ENCODE measurements at regions not wholly inside any gene's neighbourhood (a gene's known extent, or its start where the extent isn't known, plus 50 kb on each side); places are given as distances from the start of the nearest gene placed in this dataset.

DNA sequence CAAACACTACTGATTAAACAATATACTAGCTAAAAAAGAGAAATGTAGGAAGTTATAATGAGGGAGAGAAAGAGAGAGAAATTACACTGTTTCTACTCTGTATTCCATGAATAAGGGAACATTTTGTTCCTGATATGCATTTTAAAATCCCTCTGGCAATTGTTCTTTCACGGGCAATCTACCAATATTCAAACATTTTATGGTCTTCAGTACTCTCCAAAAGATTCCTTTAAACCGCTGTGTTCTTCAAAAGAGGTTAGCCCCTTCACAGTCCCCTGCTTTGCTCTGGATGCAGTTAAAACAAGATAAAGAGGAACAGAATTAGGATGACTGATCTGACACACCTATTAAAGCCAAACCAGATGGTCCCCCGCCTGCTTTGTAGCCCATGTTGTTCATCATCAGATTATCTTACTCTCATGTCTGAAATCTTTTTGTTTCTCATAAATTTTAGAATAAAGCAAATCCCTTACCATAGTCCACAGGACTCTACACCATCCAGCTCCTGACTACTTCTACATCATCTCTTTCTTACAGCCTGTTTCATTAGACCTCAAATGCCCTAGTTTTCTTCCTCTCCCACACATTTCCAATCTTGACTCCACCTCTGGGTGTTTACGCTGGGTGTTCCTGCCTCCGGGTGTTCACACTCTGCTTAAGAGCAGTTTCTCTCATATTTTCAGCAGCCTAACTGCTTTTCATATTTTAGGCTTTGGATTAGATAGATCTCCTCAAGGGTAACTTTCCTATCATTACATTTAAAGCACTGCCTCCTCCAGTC is 399.7 kb downstream of the COL12A1 start:
- no peaks in the 10 kb centered on the region for H3K4me1 ChIP-seq (ENCODE audit: control insufficient read depth in 2 of 2, insufficient read depth in 2 of 2, low read length in 2 of 2)
- H3K27ac ChIP-seq (ENCODE audit: low read depth in 2 of 2, low read length in 2 of 2): no peak overlapping the region
- no peaks in the 10 kb centered on the region for H3K36me3 ChIP-seq (ENCODE audit: control insufficient read depth in 2 of 2, insufficient read depth in 2 of 2, low read length in 2 of 2)
- no peak overlapping the region for H3K4me3 ChIP-seq (ENCODE audit: low read length in 2 of 2)
- H3K9me3 ChIP-seq (ENCODE audit: control insufficient read depth in 2 of 2, low read length in 2 of 2): no peaks in the 10 kb centered on the region
- no peak overlapping the region for H3K9ac ChIP-seq (ENCODE audit: low read depth in 1 of 2, low read length in 2 of 2)
- H3K27me3 ChIP-seq (ENCODE audit: control insufficient read depth in 2 of 2, insufficient read depth in 2 of 2, low read length in 2 of 2): no peaks in the 10 kb centered on the region

DNA sequence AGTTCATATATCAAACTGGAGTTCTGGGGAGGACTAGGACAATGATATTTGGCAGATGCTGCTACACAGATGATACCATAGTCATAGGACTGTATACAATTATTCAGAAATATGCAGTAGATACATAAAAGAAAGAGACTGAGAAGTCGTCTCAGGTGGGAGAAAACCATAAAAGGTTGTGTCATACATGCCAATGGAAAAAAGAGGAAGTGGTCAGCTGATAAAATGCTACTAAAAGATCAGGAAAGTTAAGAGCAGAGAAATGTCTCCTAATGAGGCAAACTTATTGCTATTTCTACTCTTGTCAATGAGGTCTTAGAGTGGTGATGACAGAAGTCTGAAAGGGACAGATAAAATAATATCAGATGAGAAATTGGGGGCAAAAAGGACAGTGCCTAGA is 407.6 kb downstream of the COL12A1 start:
- Histone ChIP-seq H3K9ac (ENCODE audit: low read depth in 1 of 2, low read length in 2 of 2) (no peak overlapping the region), H3K4me3 (ENCODE audit: low read length in 2 of 2) (no peak overlapping the region), H3K9me3 (ENCODE audit: control insufficient read depth in 2 of 2, low read length in 2 of 2) (no peaks in the 10 kb centered on the region), H3K27me3 (ENCODE audit: control insufficient read depth in 2 of 2, insufficient read depth in 2 of 2, low read length in 2 of 2) (no peaks in the 10 kb centered on the region), H3K27ac (ENCODE audit: low read depth in 2 of 2, low read length in 2 of 2) (no peak overlapping the region), H3K36me3 (ENCODE audit: control insufficient read depth in 2 of 2, insufficient read depth in 2 of 2, low read length in 2 of 2) (no peaks in the 10 kb centered on the region), H3K4me1 (ENCODE audit: control insufficient read depth in 2 of 2, insufficient read depth in 2 of 2, low read length in 2 of 2) (no peaks in the 10 kb centered on the region)

DNA sequence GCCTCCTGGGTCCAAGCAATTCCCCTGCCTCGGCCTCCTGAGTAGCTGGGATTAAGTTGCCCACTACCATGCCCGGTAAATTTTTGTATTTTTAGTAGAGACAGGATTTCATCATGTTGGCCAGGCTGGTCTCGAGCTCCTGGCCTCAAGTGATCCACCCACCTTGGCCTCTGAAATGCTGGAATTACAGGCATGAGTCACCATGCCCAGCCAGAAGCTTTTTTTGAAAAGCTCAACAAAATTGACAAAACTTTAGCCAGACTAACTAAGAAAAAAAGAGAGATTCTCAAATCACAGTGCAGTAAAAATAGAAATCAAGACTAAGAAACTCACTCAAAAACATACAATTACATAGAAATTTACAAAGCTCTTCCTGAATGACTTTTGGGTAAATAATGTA is 420.6 kb downstream of the COL12A1 start:
- Histone ChIP-seq H3K4me1 (ENCODE audit: control insufficient read depth in 2 of 2, insufficient read depth in 2 of 2, low read length in 2 of 2) (no peaks in the 10 kb centered on the region), H3K9me3 (ENCODE audit: control insufficient read depth in 2 of 2, low read length in 2 of 2) (peaks cover 0 to 2% of the 10 kb centered on the region in 2 donors), H3K27me3 (ENCODE audit: control insufficient read depth in 2 of 2, insufficient read depth in 2 of 2, low read length in 2 of 2) (no peaks in the 10 kb centered on the region), H3K36me3 (ENCODE audit: control insufficient read depth in 2 of 2, insufficient read depth in 2 of 2, low read length in 2 of 2) (no peaks in the 10 kb centered on the region), H3K4me3 (ENCODE audit: low read length in 2 of 2) (no peak overlapping the region), H3K27ac (ENCODE audit: low read depth in 2 of 2, low read length in 2 of 2) (no peak overlapping the region), H3K9ac (ENCODE audit: low read depth in 1 of 2, low read length in 2 of 2) (no peak overlapping the region)

GRCh38 chr6:74782346-74782745 is 423.5 kb downstream of the COL12A1 start:
- H3K27ac ChIP-seq (ENCODE audit: low read depth in 2 of 2, low read length in 2 of 2): no peak overlapping the region
- H3K4me1 ChIP-seq (ENCODE audit: control insufficient read depth in 2 of 2, insufficient read depth in 2 of 2, low read length in 2 of 2): no peaks in the 10 kb centered on the region
- no peak overlapping the region for H3K4me3 ChIP-seq (ENCODE audit: low read length in 2 of 2)
- no peak overlapping the region for H3K9ac ChIP-seq (ENCODE audit: low read depth in 1 of 2, low read length in 2 of 2)
- H3K9me3 ChIP-seq (ENCODE audit: control insufficient read depth in 2 of 2, low read length in 2 of 2): peaks cover 0 to 2% of the 10 kb centered on the region in 2 donors
- H3K27me3 ChIP-seq (ENCODE audit: control insufficient read depth in 2 of 2, insufficient read depth in 2 of 2, low read length in 2 of 2): no peaks in the 10 kb centered on the region
- H3K36me3 ChIP-seq (ENCODE audit: control insufficient read depth in 2 of 2, insufficient read depth in 2 of 2, low read length in 2 of 2): no peaks in the 10 kb centered on the region

- Histone ChIP-seq H3K27me3 (ENCODE audit: control insufficient read depth in 2 of 2, insufficient read depth in 2 of 2, low read length in 2 of 2) (no peaks in the 10 kb centered on the region), H3K9me3 (ENCODE audit: control insufficient read depth in 2 of 2, low read length in 2 of 2) (peaks cover 0 to 2% of the 10 kb centered on the region in 2 donors), H3K9ac (ENCODE audit: low read depth in 1 of 2, low read length in 2 of 2) (no peak overlapping the region), H3K27ac (ENCODE audit: low read depth in 2 of 2, low read length in 2 of 2) (no peak overlapping the region), H3K4me1 (ENCODE audit: control insufficient read depth in 2 of 2, insufficient read depth in 2 of 2, low read length in 2 of 2) (no peaks in the 10 kb centered on the region), H3K36me3 (ENCODE audit: control insufficient read depth in 2 of 2, insufficient read depth in 2 of 2, low read length in 2 of 2) (no peaks in the 10 kb centered on the region), H3K4me3 (ENCODE audit: low read length in 2 of 2) (no peak overlapping the region)
Measured at GRCh38 chr6:74780831-74781230, 425.0 kb downstream of the COL12A1 start.

- Histone ChIP-seq H3K9me3 (ENCODE audit: control insufficient read depth in 2 of 2, low read length in 2 of 2) (no peaks in the 10 kb centered on the region), H3K9ac (ENCODE audit: low read depth in 1 of 2, low read length in 2 of 2) (no peak overlapping the region), H3K36me3 (ENCODE audit: control insufficient read depth in 2 of 2, insufficient read depth in 2 of 2, low read length in 2 of 2) (no peaks in the 10 kb centered on the region), H3K4me3 (ENCODE audit: low read length in 2 of 2) (no peak overlapping the region), H3K4me1 (ENCODE audit: control insufficient read depth in 2 of 2, insufficient read depth in 2 of 2, low read length in 2 of 2) (no peaks in the 10 kb centered on the region), H3K27me3 (ENCODE audit: control insufficient read depth in 2 of 2, insufficient read depth in 2 of 2, low read length in 2 of 2) (no peaks in the 10 kb centered on the region), H3K27ac (ENCODE audit: low read depth in 2 of 2, low read length in 2 of 2) (no peak overlapping the region)
Measured at GRCh38 chr6:74768738-74769137, 437.1 kb downstream of the COL12A1 start.

- Histone ChIP-seq H3K4me1 (ENCODE audit: control insufficient read depth in 2 of 2, insufficient read depth in 2 of 2, low read length in 2 of 2) (no peaks in the 10 kb centered on the region), H3K27me3 (ENCODE audit: control insufficient read depth in 2 of 2, insufficient read depth in 2 of 2, low read length in 2 of 2) (no peaks in the 10 kb centered on the region), H3K4me3 (ENCODE audit: low read length in 2 of 2) (no peak overlapping the region), H3K27ac (ENCODE audit: low read depth in 2 of 2, low read length in 2 of 2) (no peak overlapping the region), H3K36me3 (ENCODE audit: control insufficient read depth in 2 of 2, insufficient read depth in 2 of 2, low read length in 2 of 2) (no peaks in the 10 kb centered on the region), H3K9me3 (ENCODE audit: control insufficient read depth in 2 of 2, low read length in 2 of 2) (no peaks in the 10 kb centered on the region), H3K9ac (ENCODE audit: low read depth in 1 of 2, low read length in 2 of 2) (no peak overlapping the region)
Measured at GRCh38 chr6:74768120-74768519, 437.7 kb downstream of the COL12A1 start.

DNA sequence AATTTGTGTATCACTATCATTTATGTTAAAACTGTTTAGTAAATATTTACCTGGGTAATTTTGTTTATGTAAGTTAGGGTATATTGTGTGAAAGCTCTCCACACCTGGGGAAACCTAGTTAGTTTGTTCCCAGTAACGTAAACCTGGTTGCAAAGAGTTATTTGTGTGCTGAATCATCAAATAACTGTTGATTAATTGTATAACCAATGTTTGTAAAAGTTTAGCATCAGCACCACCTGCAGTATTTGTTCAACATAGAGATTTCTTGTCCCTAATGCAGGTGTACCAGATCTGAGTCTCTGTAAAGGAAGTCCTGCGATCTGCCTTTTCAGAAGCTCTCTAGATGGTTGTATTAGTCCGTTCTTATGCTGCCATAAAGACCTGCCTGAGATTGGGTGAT is 440.4 kb downstream of the COL12A1 start:
- H3K4me1 ChIP-seq (ENCODE audit: control insufficient read depth in 2 of 2, insufficient read depth in 2 of 2, low read length in 2 of 2): no peaks in the 10 kb centered on the region
- no peak overlapping the region for H3K27ac ChIP-seq (ENCODE audit: low read depth in 2 of 2, low read length in 2 of 2)
- no peaks in the 10 kb centered on the region for H3K36me3 ChIP-seq (ENCODE audit: control insufficient read depth in 2 of 2, insufficient read depth in 2 of 2, low read length in 2 of 2)
- H3K27me3 ChIP-seq (ENCODE audit: control insufficient read depth in 2 of 2, insufficient read depth in 2 of 2, low read length in 2 of 2): no peaks in the 10 kb centered on the region
- no peak overlapping the region for H3K4me3 ChIP-seq (ENCODE audit: low read length in 2 of 2)
- H3K9me3 ChIP-seq (ENCODE audit: control insufficient read depth in 2 of 2, low read length in 2 of 2): no peaks in the 10 kb centered on the region
- no peak overlapping the region for H3K9ac ChIP-seq (ENCODE audit: low read depth in 1 of 2, low read length in 2 of 2)

DNA sequence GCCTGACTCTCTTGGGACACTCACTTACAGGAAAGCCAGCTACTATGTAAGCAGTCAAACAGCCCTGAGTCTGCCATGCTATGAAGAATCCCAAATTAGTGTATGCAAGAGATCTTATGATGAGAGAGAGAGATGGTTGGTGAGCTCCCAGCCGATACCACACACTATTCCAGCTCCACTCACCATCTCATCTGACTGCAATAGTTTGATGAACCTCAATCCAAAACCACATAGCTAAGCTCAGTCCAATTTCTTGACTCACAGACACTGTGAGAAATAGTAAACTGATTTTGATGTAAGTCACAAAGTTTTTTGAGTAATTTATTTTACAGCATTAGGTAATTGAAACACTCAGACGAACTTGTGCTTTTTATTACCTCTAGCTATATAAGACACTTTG is 441.4 kb downstream of the COL12A1 start:
- Histone ChIP-seq H3K27ac (ENCODE audit: low read depth in 2 of 2, low read length in 2 of 2) (no peak overlapping the region), H3K9ac (ENCODE audit: low read depth in 1 of 2, low read length in 2 of 2) (no peak overlapping the region), H3K4me1 (ENCODE audit: control insufficient read depth in 2 of 2, insufficient read depth in 2 of 2, low read length in 2 of 2) (no peaks in the 10 kb centered on the region), H3K4me3 (ENCODE audit: low read length in 2 of 2) (no peak overlapping the region), H3K27me3 (ENCODE audit: control insufficient read depth in 2 of 2, insufficient read depth in 2 of 2, low read length in 2 of 2) (no peaks in the 10 kb centered on the region), H3K36me3 (ENCODE audit: control insufficient read depth in 2 of 2, insufficient read depth in 2 of 2, low read length in 2 of 2) (no peaks in the 10 kb centered on the region), H3K9me3 (ENCODE audit: control insufficient read depth in 2 of 2, low read length in 2 of 2) (no peaks in the 10 kb centered on the region)

DNA sequence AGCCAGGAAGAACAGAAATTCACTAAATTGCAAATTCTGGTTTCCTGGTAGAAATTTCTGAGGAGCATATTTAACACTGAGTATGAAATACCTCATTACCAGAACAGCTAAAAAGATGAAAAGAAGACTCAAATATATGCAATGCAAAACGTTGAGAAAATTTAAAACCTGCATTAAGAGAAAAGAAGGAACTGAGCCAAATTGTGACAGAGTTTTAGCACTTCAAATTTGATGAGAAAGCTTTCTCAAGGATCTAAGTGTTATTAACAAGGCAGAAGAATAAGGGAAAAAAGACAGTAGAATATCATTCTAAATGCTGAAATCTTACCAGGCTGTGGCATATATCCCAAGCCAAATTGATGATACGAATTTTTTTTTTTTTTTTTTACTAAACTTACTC is 443.0 kb downstream of the COL12A1 start:
- H3K27ac ChIP-seq (ENCODE audit: low read depth in 2 of 2, low read length in 2 of 2): no peak overlapping the region
- H3K27me3 ChIP-seq (ENCODE audit: control insufficient read depth in 2 of 2, insufficient read depth in 2 of 2, low read length in 2 of 2): no peaks in the 10 kb centered on the region
- no peak overlapping the region for H3K4me3 ChIP-seq (ENCODE audit: low read length in 2 of 2)
- no peaks in the 10 kb centered on the region for H3K9me3 ChIP-seq (ENCODE audit: control insufficient read depth in 2 of 2, low read length in 2 of 2)
- H3K9ac ChIP-seq (ENCODE audit: low read depth in 1 of 2, low read length in 2 of 2): no peak overlapping the region
- H3K4me1 ChIP-seq (ENCODE audit: control insufficient read depth in 2 of 2, insufficient read depth in 2 of 2, low read length in 2 of 2): no peaks in the 10 kb centered on the region
- H3K36me3 ChIP-seq (ENCODE audit: control insufficient read depth in 2 of 2, insufficient read depth in 2 of 2, low read length in 2 of 2): no peaks in the 10 kb centered on the region
